Neuronal stem cell (in vitro differentiated cells): ENCODE measurements at regions not wholly inside any gene's neighbourhood (a gene's known extent, or its start where the extent isn't known, plus 50 kb on each side); places are given as distances from the start of the nearest gene placed in this dataset.
"Not testable (repeated sequence)": the region's sequence is repeated elsewhere in the genome, so short reads cannot be mapped to it uniquely, and the experiment has no call there.

ENCODE experiments used
- DNase-seq: peaks from one replicate; pipeline ENCODE4 v3.0.0-alpha.2; 2013; ENCODE audit warnings: low spot score
- H2AFZ ChIP-seq: one replicate; pipeline ENCODE4 v1.6.1; 2013; ENCODE audit warnings: mild to moderate bottlenecking, low read length, inconsistent platforms
- H2AK5ac ChIP-seq: 2 replicates; pipeline ENCODE4 v1.6.1; 2013; ENCODE audit warnings: low read depth, mild to moderate bottlenecking, inconsistent platforms, low read length, moderate library complexity, mixed read lengths
- H2BK120ac ChIP-seq: 2 replicates; pipeline ENCODE4 v1.6.1; 2013; ENCODE audit warnings: low read depth, mild to moderate bottlenecking, inconsistent platforms, low read length, moderate library complexity, mixed read lengths
- H2BK12ac ChIP-seq: one replicate; pipeline ENCODE4 v1.6.1; 2013; ENCODE audit warnings: low read length, inconsistent platforms
- H2BK15ac ChIP-seq: 2 replicates; pipeline ENCODE4 v1.6.1; 2013; ENCODE audit warnings: mild to moderate bottlenecking, low read length, inconsistent platforms, mixed read lengths
- H2BK5ac ChIP-seq: one replicate; pipeline ENCODE4 v1.6.1; 2013; ENCODE audit warnings: inconsistent platforms, mild to moderate bottlenecking, low read length, moderate library complexity
- H3K14ac ChIP-seq: one replicate; pipeline ENCODE4 v1.6.1; 2013; ENCODE audit warnings: low read length, inconsistent platforms
- H3K18ac ChIP-seq: 2 replicates; pipeline ENCODE4 v1.6.1; 2013; ENCODE audit warnings: low read length, inconsistent platforms
- H3K23ac ChIP-seq: 2 replicates; pipeline ENCODE4 v1.6.1; 2013; ENCODE audit warnings: low read depth, mild to moderate bottlenecking, mixed read lengths, low read length, inconsistent platforms; ENCODE audit not compliant: poor library complexity
- H3K27ac ChIP-seq: replicated peaks from 3 replicates; pipeline ENCODE4 v1.5.1; 2013; ENCODE audit warnings: low read length, inconsistent platforms
- H3K27me3 ChIP-seq, 3 experiments: 2 replicates each; pipeline ENCODE4 v1.6.1; 2013; ENCODE audit warnings: low read length in 3 of 3, mild to moderate bottlenecking in 2 of 3, inconsistent platforms in 1 of 3, low read depth in 1 of 3, mixed read lengths in 1 of 3, moderate library complexity in 1 of 3; ENCODE audit not compliant: control insufficient read depth in 3 of 3, insufficient read depth in 3 of 3
- H3K36me3 ChIP-seq, 2 donors: replicated peaks in 1 of 2; 2 replicates each; pipeline ENCODE4 v1.6.1; 2013; ENCODE audit warnings: low read length in 2 of 2; ENCODE audit not compliant: control insufficient read depth in 2 of 2, insufficient read depth in 2 of 2
- H3K4ac ChIP-seq: 2 replicates; pipeline ENCODE4 v1.6.1; 2013; ENCODE audit warnings: inconsistent platforms, mild to moderate bottlenecking, low read length, moderate library complexity
- H3K4me1 ChIP-seq, 2 donors: 1 replicate in 1 of 2; 2 replicates in 1 of 2; pipeline ENCODE4 v1.6.1; 2013; ENCODE audit warnings: low read length in 2 of 2, low read depth in 1 of 2; ENCODE audit not compliant: control insufficient read depth in 2 of 2, insufficient read depth in 1 of 2
- H3K4me2 ChIP-seq: one replicate; pipeline ENCODE4 v1.6.1; 2013; ENCODE audit warnings: mild to moderate bottlenecking, low read length, inconsistent platforms; ENCODE audit not compliant: insufficient read depth, poor library complexity, severe bottlenecking
- H3K4me3 ChIP-seq, 2 donors: 2 replicates each; pipeline ENCODE4 v1.5.1; 2013; ENCODE audit warnings: low read length in 2 of 2, mild to moderate bottlenecking in 2 of 2, inconsistent platforms in 1 of 2, moderate library complexity in 1 of 2
- H3K79me1 ChIP-seq: one replicate; pipeline ENCODE4 v1.6.1; 2013; ENCODE audit warnings: low read depth, mild to moderate bottlenecking, inconsistent platforms, low read length, moderate library complexity
- H3K9ac ChIP-seq: one replicate; pipeline ENCODE4 v1.6.1; 2013; ENCODE audit warnings: mild to moderate bottlenecking, low read depth, low read length, inconsistent platforms; ENCODE audit not compliant: poor library complexity
- H3K9me3 ChIP-seq, 2 donors: replicated peaks in 1 of 2; 2 replicates each; pipeline versions ENCODE3 to v1.6.1; 2013; ENCODE audit warnings: low read length in 2 of 2, mild to moderate bottlenecking in 2 of 2, inconsistent platforms in 1 of 2, low read depth in 1 of 2, mixed read lengths in 1 of 2, moderate library complexity in 1 of 2; ENCODE audit not compliant: control insufficient read depth in 2 of 2, insufficient read depth in 1 of 2
- H4K8ac ChIP-seq: one replicate; pipeline ENCODE4 v1.6.1; 2013; ENCODE audit warnings: low read depth, mild to moderate bottlenecking, inconsistent platforms, low read length, moderate library complexity
- H4K91ac ChIP-seq: one replicate; pipeline ENCODE4 v1.6.1; 2013; ENCODE audit warnings: low read length, low read depth, mild to moderate bottlenecking, inconsistent platforms; ENCODE audit not compliant: poor library complexity
- WGBS, 2 donors: extraction: QIAGEN DNeasy Blood & Tissue Kit; methylation state at CpG; one replicate each; pipeline ENCODE4 v1.1.7; 2013; ENCODE audit warnings: missing lambda C conversion rate in 2 of 2, mixed read lengths in 1 of 2; ENCODE audit not compliant: insufficient read length in 2 of 2, insufficient replicate concordance in 1 of 2; ENCODE audit errors: extremely low coverage in 2 of 2; 5-methylcytosine and 5-hydroxymethylcytosine counted together

- no peak overlapping the region for H3K18ac ChIP-seq
- DNase-seq = no peak
- no peak overlapping the region for H2AK5ac ChIP-seq
- no peak overlapping the region for H3K4ac ChIP-seq
- H2AFZ ChIP-seq = no peak overlapping the region
- no peak overlapping the region for H4K91ac ChIP-seq
- no peak overlapping the region for H2BK15ac ChIP-seq
- peaks cover 0 to 1% of the 10 kb centered on the region in 2 donors for H3K9me3 ChIP-seq
- H2BK12ac ChIP-seq = no peak overlapping the region
- no peaks in the 10 kb centered on the region for H3K27me3 ChIP-seq
- H3K36me3 ChIP-seq = no peaks in the 10 kb centered on the region
- H3K9ac ChIP-seq = no peak overlapping the region
- H4K8ac ChIP-seq = no peak overlapping the region
- no peak overlapping the region for H3K4me3 ChIP-seq
- no peak overlapping the region for H2BK120ac ChIP-seq
- no peak overlapping the region for H3K23ac ChIP-seq
- H3K79me1 ChIP-seq = no peaks in the 10 kb centered on the region
- H3K14ac ChIP-seq = no peak overlapping the region
- no peak overlapping the region for H3K4me2 ChIP-seq
- no peak overlapping the region for H2BK5ac ChIP-seq
- H3K4me1 ChIP-seq = no peaks in the 10 kb centered on the region
- WGBS, 2 donors = no CpG with 5 or more reads among the region's 5 CpGs
- no peak overlapping the region for H3K27ac ChIP-seq
Observed at GRCh38 chr11:56842814-56843794, 94.6 kb upstream of the OR9G4 start.

GRCh38 chr11:56841210-56841810 is 92.8 kb upstream of the OR9G4 start:
- Histone ChIP-seq H3K4me1 (no peaks in the 10 kb centered on the region), H3K36me3 (no peaks in the 10 kb centered on the region), H3K4me2 (no peak overlapping the region)

GRCh38 chr11:56827357-56827756 is 78.9 kb upstream of the OR9G4 start:
- not testable (repeated sequence) for H2BK120ac ChIP-seq, H2BK5ac ChIP-seq, H3K36me3 ChIP-seq, H2AK5ac ChIP-seq, H2AFZ ChIP-seq, H3K23ac ChIP-seq, H3K4me1 ChIP-seq, H2BK12ac ChIP-seq, H3K79me1 ChIP-seq, H3K14ac ChIP-seq, H3K9me3 ChIP-seq, H3K4me3 ChIP-seq, H3K27me3 ChIP-seq, H4K91ac ChIP-seq, H3K18ac ChIP-seq, H2BK15ac ChIP-seq, H3K4ac ChIP-seq, H4K8ac ChIP-seq, H3K9ac ChIP-seq, H3K4me2 ChIP-seq, H3K27ac ChIP-seq, DNase-seq
- WGBS, 2 donors = no CpG with 5 or more reads among the region's 5 CpGs

More at GRCh38 chr11:56841210-56841810, 92.8 kb upstream of the OR9G4 start:
- no CpG with 5 or more reads among the region's 8 CpGs for WGBS, 2 donors
- Histone ChIP-seq H3K9me3 (peaks cover 0 to 1% of the 10 kb centered on the region in 2 donors), H3K9ac (no peak overlapping the region), H4K8ac (no peak overlapping the region), H3K4me3 (no peak overlapping the region), H2BK120ac (no peak overlapping the region), H2BK5ac (no peak overlapping the region), H3K27ac (no peak overlapping the region), H2AK5ac (no peak overlapping the region), H3K14ac (no peak overlapping the region), H3K23ac (no peak overlapping the region), H3K18ac (no peak overlapping the region), H3K27me3 (no peaks in the 10 kb centered on the region), H2BK15ac (no peak overlapping the region), H3K4ac (no peak overlapping the region), H3K79me1 (no peaks in the 10 kb centered on the region), H4K91ac (no peak overlapping the region), H2BK12ac (no peak overlapping the region), H2AFZ (peak overlapping the region; percentile 67)
- peak; percentile 62 for DNase-seq

- DNase-seq = no peak
Observed at GRCh38 chr11:56819916-56820315, 71.4 kb upstream of the OR9G4 start.

More at GRCh38 chr11:56819916-56820315, 71.4 kb upstream of the OR9G4 start:
- Histone ChIP-seq H3K79me1 (no peaks in the 10 kb centered on the region), H2AK5ac (no peak overlapping the region), H3K9ac (no peak overlapping the region), H2BK120ac (no peak overlapping the region), H2BK5ac (no peak overlapping the region), H3K27ac (no peak overlapping the region), H3K36me3 (no peaks in the 10 kb centered on the region), H3K9me3 (peaks cover 0 to 1% of the 10 kb centered on the region in 2 donors), H4K8ac (no peak overlapping the region), H4K91ac (no peak overlapping the region), H3K27me3 (no peaks in the 10 kb centered on the region), H2AFZ (no peak overlapping the region), H3K4me3 (no peak overlapping the region), H3K18ac (no peak overlapping the region), H3K14ac (no peak overlapping the region), H2BK15ac (no peak overlapping the region), H2BK12ac (no peak overlapping the region), H3K4me1 (no peaks in the 10 kb centered on the region), H3K23ac (no peak overlapping the region), H3K4me2 (no peak overlapping the region), H3K4ac (no peak overlapping the region)
- whole genome bisulfite sequencing, 2 donors = no CpG with 5 or more reads among the region's 2 CpGs
